HG02840 (cell line): ENCODE measurements at regions not wholly inside any gene's neighbourhood (a gene's known extent, or its start where the extent isn't known, plus 50 kb on each side); places are given as distances from the start of the nearest gene placed in this dataset.
"Not testable (repeated sequence)": the region's sequence is repeated elsewhere in the genome, so short reads cannot be mapped to it uniquely, and the experiment has no call there.

Experiments
- ATAC-seq: cut with Tn5 transposase; IDR thresholded peaks from one replicate; pipeline ENCODE4 v1.9.1; 2021; ENCODE audit warnings: mild to moderate bottlenecking, moderate library complexity, moderate number of reproducible peaks; ENCODE audit not compliant: unreplicated experiment, low FRiP score

DNA sequence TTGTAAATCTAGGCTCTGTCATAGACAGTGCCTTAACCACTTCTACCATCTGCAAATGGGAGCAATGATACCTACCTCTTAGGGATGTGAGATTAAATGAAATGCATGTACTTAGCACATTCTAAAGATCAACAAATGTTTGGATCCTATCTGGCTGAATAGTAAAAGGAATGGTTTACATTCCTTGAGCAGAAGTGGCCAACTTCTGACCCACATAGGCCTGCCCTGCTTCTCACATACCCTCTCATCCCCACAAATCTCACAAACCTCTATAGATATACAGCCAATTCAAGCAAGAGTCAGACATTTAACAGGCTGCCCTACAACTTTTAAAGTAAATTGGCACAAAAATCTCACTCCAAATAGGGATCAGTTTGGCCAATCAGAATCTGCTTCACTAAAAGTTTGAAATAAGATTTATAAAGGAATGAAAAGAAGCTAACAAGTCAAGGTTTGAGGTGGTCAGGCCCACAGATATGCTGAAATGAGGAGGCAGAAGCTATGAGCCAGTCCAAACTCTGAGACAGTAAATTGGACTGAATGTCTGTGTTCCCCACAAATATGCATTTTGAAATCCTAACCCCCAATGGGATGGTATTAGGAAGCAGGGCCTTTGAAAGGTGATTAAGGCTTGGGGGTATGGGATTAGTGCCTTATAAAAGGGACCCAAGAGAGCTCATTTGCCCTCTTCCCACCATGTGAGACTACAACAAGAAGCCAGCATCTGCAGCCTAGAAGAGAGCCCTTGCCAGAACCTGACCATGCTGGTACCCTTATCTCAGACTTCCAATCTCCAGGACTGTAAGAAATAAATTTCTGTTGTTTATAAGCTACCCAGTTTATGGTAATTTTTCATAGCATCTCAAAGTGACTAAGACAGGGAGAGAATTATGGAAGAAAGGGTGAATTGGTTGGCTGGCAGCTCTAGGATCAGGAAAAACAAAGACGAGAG lies 227.8 kb upstream of the RBMS1 start:
- ATAC-seq = no peak

DNA sequence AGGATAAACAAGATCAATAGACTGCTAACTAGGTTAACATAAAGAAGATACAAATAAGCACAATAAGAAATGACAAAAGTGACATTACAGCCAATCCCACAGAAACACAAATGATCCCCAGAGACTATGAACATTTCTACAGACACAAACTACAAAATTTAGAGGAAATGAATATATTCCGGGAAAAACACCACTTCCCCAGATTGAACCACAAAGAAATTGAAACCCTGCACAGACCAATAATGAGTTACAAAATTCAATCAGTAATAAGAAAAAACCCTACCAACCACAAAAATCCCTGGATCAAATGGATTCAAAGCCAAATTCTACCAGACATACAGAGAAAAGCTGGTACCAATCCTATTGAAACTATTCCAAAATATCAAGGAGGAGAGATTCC lies 232.4 kb upstream of the RBMS1 start:
- no peak for ATAC-seq

DNA sequence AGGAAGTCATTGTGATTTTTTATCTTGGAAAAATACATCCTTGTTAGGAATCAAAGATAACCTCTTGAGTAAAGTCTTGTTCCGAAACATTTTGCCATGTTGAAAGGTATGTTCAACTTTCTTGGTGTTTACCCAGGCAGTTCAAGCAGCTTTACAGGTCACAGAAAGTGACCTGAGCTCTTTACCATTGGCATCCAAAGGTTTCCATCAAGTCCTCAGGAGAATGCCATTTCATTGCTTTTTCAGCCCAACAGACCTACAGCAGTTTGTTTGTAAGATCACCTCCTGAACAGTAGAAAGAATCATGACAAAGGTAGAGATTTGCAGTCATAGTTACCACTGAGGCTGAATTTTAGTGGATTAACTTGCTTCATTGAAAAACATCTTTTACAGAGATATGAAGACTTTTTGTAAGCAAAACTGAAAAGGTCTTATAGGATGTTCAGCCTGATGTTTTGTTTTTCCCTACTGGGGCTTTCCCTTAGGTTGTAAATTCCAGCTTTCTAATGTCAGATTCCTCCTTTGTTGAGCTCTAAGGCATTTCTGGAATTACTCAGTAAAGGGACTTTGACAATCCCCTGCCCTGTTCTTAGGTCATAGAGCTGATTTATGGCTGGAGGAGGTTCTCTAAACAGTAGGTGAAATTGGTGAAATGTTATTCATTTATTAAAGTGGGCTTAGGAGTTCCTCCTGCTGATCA lies 236.8 kb upstream of the RBMS1 start:
- no peak for ATAC-seq

DNA sequence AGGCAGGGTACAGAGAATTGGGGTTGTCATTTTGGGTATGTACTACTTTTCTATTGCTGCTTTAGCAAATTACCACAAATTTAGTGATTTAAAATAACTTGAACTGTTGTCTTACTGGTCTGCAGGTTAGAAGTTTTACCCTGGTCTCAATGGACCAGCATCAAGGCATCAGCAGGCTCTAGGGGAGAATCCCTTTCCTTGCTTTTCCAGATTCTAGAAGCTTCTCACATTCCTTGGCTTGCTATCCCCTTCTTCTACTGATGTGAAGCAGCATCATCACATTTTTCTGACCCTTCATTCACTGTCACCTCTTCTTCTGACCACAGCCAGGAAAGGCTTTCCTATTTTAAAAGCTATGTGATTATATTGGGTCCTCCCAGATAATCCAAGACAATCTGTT lies 237.8 kb upstream of the RBMS1 start:
- no peak for ATAC-seq

DNA sequence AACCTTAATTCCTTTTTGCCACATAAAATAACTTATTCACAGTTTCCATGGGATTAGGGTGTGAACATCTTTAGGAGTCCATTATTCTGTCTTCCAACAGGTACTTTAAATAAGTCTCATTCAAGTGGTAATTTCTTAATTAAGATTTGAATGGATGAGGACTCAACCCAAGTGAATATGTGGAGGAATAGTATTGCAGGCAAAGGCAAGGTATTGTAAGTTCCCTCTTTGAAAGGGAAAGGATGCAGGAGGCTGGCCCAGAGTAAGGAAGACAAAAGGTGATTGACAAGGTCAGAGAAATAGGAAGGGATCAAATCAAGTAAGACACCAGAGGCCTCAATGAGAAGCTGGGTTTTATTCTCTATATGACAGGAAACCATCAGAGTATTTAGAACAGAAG lies 238.2 kb upstream of the RBMS1 start:
- no peak for ATAC-seq

- no peak for ATAC-seq
Observed at GRCh38 chr2:160735696-160736095, 242.1 kb upstream of the RBMS1 start.

- no peak for ATAC-seq
Observed at GRCh38 chr2:160736148-160737028, 242.8 kb upstream of the RBMS1 start.

DNA sequence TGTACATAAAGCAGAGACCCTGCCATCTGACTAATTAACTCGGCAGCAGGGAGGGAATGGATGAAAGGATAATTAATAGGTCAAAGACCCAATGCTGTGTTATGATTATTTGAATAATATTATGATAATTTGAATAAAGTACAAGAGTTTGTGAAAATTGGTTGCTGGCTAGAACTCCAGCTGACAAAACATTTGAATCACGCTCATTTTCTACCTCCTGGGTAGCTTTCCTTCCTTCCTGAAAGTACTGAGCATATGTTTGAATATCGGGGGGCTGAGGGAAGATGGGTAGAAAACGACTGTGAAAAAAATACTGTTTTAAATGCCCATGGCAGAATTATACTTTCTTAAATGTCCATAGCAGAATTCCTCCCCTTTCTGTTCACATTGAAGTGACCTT lies 243.6 kb upstream of the RBMS1 start:
- ATAC-seq = no peak

GRCh38 chr2:160741271-160741670 lies 247.7 kb upstream of the RBMS1 start:
- ATAC-seq = no peak

GRCh38 chr2:160741815-160742214 lies 248.2 kb upstream of the RBMS1 start:
- ATAC-seq = no peak

- ATAC-seq = no peak
Observed at GRCh38 chr2:160742667-160743066, 249.1 kb upstream of the RBMS1 start.

DNA sequence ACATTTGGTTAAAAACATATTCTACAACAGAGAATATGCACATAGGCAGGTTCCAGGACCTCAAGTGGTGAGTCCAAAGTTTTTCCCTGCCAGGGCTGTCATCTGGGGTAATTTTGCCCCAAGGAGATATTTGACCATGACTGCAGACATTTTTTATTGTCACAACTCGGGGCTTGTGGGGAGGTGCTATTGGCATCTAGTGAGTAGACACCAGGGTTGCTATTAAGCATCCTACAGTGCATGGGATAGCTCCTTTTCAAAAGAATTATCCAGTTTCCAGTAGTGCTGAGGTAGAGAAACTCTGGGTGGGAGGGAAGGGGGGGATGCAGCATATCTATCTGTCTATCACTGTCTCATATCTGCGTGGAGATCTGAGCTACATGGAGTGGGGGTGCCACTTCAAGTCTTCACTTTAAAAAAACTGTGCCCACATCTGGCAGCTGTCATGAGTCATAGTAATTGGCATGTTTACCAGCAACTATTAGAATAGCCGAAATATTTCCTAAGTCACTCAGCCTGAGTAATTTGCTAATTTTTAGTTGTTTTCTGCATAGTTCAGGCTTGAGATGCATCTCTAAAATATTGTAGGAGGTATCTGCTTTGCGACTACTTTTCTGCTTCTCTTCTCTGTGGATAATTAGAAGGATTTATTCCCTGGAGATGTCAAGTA lies 254.0 kb upstream of the RBMS1 start:
- ATAC-seq = no peak

DNA sequence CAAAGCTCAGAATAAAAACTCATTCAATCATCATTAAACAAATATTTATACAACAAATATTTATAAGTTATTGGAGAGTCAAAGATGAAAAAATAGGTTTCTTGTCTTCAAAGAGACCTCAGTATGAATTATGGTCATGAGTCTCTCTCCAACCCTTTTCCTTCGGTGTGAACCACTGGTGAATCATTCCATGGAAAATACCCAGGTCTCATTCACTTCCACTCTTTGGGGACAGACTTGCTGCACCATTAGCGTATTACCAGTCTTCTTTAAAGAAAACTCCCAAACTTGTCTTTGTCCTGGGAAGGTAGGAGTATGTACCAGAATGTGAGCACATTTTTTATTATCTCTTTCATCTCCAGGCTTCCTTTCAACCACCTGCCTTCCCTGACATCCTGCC lies 257.4 kb upstream of the RBMS1 start:
- ATAC-seq = no peak

GRCh38 chr2:160752475-160753330 lies 259.1 kb upstream of the RBMS1 start:
- ATAC-seq = no peak

- no peak for ATAC-seq
Observed at GRCh38 chr2:160753331-160753654, 259.7 kb upstream of the RBMS1 start.

DNA sequence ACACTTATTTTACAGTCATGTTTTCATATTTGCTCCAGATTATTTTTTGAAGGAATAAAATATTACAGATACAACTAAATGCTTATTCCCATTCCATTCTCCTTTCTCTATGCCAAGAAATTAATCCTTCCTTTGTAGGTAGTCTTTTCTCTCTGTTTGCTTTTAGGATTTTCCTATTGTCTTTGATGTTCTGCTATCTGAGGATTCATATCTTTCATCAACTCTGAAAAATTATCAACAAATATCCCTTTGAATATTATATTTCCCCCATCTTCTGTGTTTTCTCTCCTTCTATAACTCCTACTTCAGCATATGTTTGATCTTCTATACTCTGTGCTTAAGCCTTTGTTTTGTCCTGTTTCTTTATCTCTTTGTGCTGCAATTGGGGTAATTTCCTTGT lies 260.4 kb upstream of the RBMS1 start:
- no peak for ATAC-seq

- ATAC-seq = no peak
Observed at GRCh38 chr2:160756481-160756880, 262.9 kb upstream of the RBMS1 start.

GRCh38 chr2:160762493-160763128 lies 269.0 kb upstream of the RBMS1 start:
- ATAC-seq = not testable (repeated sequence)

DNA sequence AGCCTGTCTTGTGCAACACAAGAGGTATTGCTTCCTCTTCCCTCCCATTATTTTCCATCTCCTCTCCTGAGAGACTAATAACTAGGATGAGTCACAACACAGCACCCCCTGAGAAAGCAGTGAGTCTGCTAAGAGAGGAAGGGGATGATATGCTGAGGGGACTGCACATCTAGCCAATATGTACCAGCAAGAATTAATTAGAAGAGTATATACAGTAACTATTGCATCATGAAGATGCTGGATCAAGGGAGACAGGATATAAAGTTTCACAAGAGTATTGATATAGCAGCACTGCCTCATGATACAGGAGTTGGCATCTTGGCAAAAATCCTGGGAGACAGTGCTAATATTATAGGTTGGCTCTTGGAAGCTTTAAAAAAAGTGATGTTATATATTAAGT lies 289.9 kb upstream of the RBMS1 start:
- no peak for ATAC-seq
